ENCODE measurements at regions not wholly inside any gene's neighbourhood (a gene's known extent, or its start where the extent isn't known, plus 50 kb on each side); places are given as distances from the start of the nearest gene placed in this dataset.

GRCh38 chr2:34492561-34493455, 893.7 kb upstream of the FAM98A start:
- TF ChIP-seq CTCF (IDR thresholded peaks at IDR 0.05) (no peak), EP300 (IDR thresholded peaks at IDR 0.05) (no peak), POLR2AphosphoS5 (IDR thresholded peaks at IDR 0.05) (no peak)
